GM19025 (cell line): ENCODE measurements at regions not wholly inside any gene's neighbourhood (a gene's known extent, or its start where the extent isn't known, plus 50 kb on each side); places are given as distances from the start of the nearest gene placed in this dataset.
A peak's percentile ranks its signal among the peaks of the same experiment; 100 is the strongest.
"Not testable (repeated sequence)": the region's sequence is repeated elsewhere in the genome, so short reads cannot be mapped to it uniquely, and the experiment has no call there.

ENCODE experiments used
- ATAC-seq: cut with Tn5 transposase; IDR thresholded peaks from one replicate; pipeline ENCODE4 v1.9.1; 2021; ENCODE audit warnings: mild to moderate bottlenecking, low read depth, moderate library complexity; ENCODE audit not compliant: unreplicated experiment

GRCh38 chr16:21532996-21533395, 66.4 kb upstream of the METTL9 start:
- ATAC-seq, result not testable (repeated sequence)

- ATAC-seq, result not testable (repeated sequence)
Observed at GRCh38 chr16:21533474-21533873, 65.9 kb upstream of the METTL9 start.

- ATAC-seq, result not testable (repeated sequence)
Observed at GRCh38 chr16:21534561-21534960, 64.8 kb upstream of the METTL9 start.

- not testable (repeated sequence) for ATAC-seq
Observed at GRCh38 chr16:21535201-21535600, 64.2 kb upstream of the METTL9 start.

GRCh38 chr16:21536740-21537139, 62.6 kb upstream of the METTL9 start:
- not testable (repeated sequence) for ATAC-seq

GRCh38 chr16:21537598-21537997, 61.8 kb upstream of the METTL9 start:
- ATAC-seq, result not testable (repeated sequence)

- not testable (repeated sequence) for ATAC-seq
Observed at GRCh38 chr16:21539107-21539618, 60.2 kb upstream of the METTL9 start.

GRCh38 chr16:21540770-21541433, 58.5 kb upstream of the METTL9 start:
- peak; percentile 68 for ATAC-seq

GRCh38 chr16:21541611-21542051, 57.7 kb upstream of the METTL9 start:
- peak; percentile 36 for ATAC-seq

GRCh38 chr16:21542075-21542474, 57.3 kb upstream of the METTL9 start:
- ATAC-seq, result not testable (repeated sequence)

GRCh38 chr16:21542491-21543124, 56.8 kb upstream of the METTL9 start:
- ATAC-seq, result not testable (repeated sequence)

GRCh38 chr16:21543151-21543836, 56.1 kb upstream of the METTL9 start:
- ATAC-seq, result not testable (repeated sequence)

GRCh38 chr16:21545664-21546326, 53.6 kb upstream of the METTL9 start:
- not testable (repeated sequence) for ATAC-seq

- not testable (repeated sequence) for ATAC-seq
Observed at GRCh38 chr16:21549396-21549795, 50.0 kb upstream of the METTL9 start.
